ENCODE measurements at regions not wholly inside any gene's neighbourhood (a gene's known extent, or its start where the extent isn't known, plus 50 kb on each side); places are given as distances from the start of the nearest gene placed in this dataset.
"Not testable (repeated sequence)": the region's sequence is repeated elsewhere in the genome, so short reads cannot be mapped to it uniquely, and the experiment has no call there.

- no peak for DNase-seq (ENCODE audit: extremely low read depth, low read depth)
Observed at GRCh38 chr1:230558324-230558723, 84.0 kb upstream of the COG2 start.

- no peak for DNase-seq (ENCODE audit: extremely low read depth, low read depth)
Observed at GRCh38 chr1:230556453-230556852, 85.8 kb upstream of the COG2 start.

- no peak for DNase-seq (ENCODE audit: extremely low read depth, low read depth)
Observed at GRCh38 chr1:230555814-230556213, 86.5 kb upstream of the COG2 start.

- DNase-seq (ENCODE audit: extremely low read depth, low read depth) = no peak
Observed at GRCh38 chr1:230552880-230553279, 89.4 kb upstream of the COG2 start.

- DNase-seq (ENCODE audit: extremely low read depth, low read depth) = not testable (repeated sequence)
Observed at GRCh38 chr1:230550945-230551344, 91.3 kb upstream of the COG2 start.

- no peak for DNase-seq (ENCODE audit: extremely low read depth, low read depth)
Observed at GRCh38 chr1:230550428-230550827, 91.9 kb upstream of the COG2 start.

GRCh38 chr1:230549625-230550024 lies 92.7 kb upstream of the COG2 start:
- DNase-seq (ENCODE audit: extremely low read depth, low read depth) = no peak

GRCh38 chr1:230548997-230549396 lies 93.3 kb upstream of the COG2 start:
- DNase-seq (ENCODE audit: extremely low read depth, low read depth) = no peak

- no peak for DNase-seq (ENCODE audit: extremely low read depth, low read depth)
Observed at GRCh38 chr1:230548357-230548756, 93.9 kb upstream of the COG2 start.

- DNase-seq (ENCODE audit: extremely low read depth, low read depth) = no peak
Observed at GRCh38 chr1:230545181-230545580, 97.1 kb upstream of the COG2 start.

- no peak for DNase-seq (ENCODE audit: extremely low read depth, low read depth)
Observed at GRCh38 chr1:230544758-230545157, 97.5 kb upstream of the COG2 start.

- no peak for DNase-seq (ENCODE audit: extremely low read depth, low read depth)
Observed at GRCh38 chr1:230543085-230543484, 99.2 kb upstream of the COG2 start.

- no peak for DNase-seq (ENCODE audit: extremely low read depth, low read depth)
Observed at GRCh38 chr1:230542681-230543080, 99.6 kb upstream of the COG2 start.

GRCh38 chr1:230542054-230542453 lies 100.2 kb upstream of the COG2 start:
- DNase-seq (ENCODE audit: extremely low read depth, low read depth) = no peak

GRCh38 chr1:230541306-230541705 lies 101.0 kb upstream of the COG2 start:
- DNase-seq (ENCODE audit: extremely low read depth, low read depth) = no peak

- DNase-seq (ENCODE audit: extremely low read depth, low read depth) = no peak
Observed at GRCh38 chr1:230540421-230541155, 101.7 kb upstream of the COG2 start.

GRCh38 chr1:230537456-230537855 lies 104.8 kb upstream of the COG2 start:
- DNase-seq (ENCODE audit: extremely low read depth, low read depth) = no peak

- DNase-seq (ENCODE audit: extremely low read depth, low read depth) = no peak
Observed at GRCh38 chr1:230536641-230537155, 105.6 kb upstream of the COG2 start.

- no peak for DNase-seq (ENCODE audit: extremely low read depth, low read depth)
Observed at GRCh38 chr1:230534224-230534623, 108.1 kb upstream of the COG2 start.

GRCh38 chr1:230531103-230531502 lies 105.0 kb upstream of the PGBD5 start:
- no peak for DNase-seq (ENCODE audit: extremely low read depth, low read depth)

GRCh38 chr1:230519246-230519645 lies 93.1 kb upstream of the PGBD5 start:
- no peak for DNase-seq (ENCODE audit: extremely low read depth, low read depth)

GRCh38 chr1:230518511-230518910 lies 92.4 kb upstream of the PGBD5 start:
- no peak for DNase-seq (ENCODE audit: extremely low read depth, low read depth)

- DNase-seq (ENCODE audit: extremely low read depth, low read depth) = no peak
Observed at GRCh38 chr1:230517786-230518185, 91.7 kb upstream of the PGBD5 start.
